ENCODE measurements at regions not wholly inside any gene's neighbourhood (a gene's known extent, or its start where the extent isn't known, plus 50 kb on each side); places are given as distances from the start of the nearest gene placed in this dataset.

DNA sequence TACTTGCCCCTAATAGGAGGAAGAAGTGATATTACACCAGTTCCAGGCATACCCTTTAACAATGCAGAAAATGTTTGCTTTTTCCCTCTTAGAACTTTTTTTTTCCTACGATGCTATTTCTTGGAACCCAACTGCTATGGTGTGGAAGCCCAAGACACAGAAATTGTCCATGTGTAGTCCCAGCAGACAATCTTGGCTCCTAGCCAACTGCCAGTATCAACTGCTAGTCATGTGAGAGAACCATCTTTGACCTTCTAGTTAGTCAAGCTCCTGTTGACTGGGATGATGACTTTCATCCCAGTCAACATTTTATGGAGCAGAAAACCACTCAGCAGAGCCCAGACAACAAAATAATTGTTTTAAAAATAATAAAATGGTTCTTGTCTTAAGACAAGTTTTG, 532.4 kb downstream of the TLR4 start:
- Histone ChIP-seq H4K20me1 (ENCODE audit: control insufficient read depth, extremely low read depth, insufficient read depth, low read length) (no peaks in the 10 kb centered on the region), H3K36me3 (ENCODE audit: control insufficient read depth in 2 of 2, extremely low read depth in 1 of 2, insufficient read depth in 2 of 2, low read length in 2 of 2) (no peaks in the 10 kb centered on the region), H2AFZ (ENCODE audit: control insufficient read depth, low read length) (no peak overlapping the region), H3K4me2 (ENCODE audit: control insufficient read depth, extremely low read depth, insufficient read depth, low read depth, low read length) (no peak overlapping the region), H3K9ac (ENCODE audit: control insufficient read depth, extremely low read depth, insufficient read depth, low read length) (no peak overlapping the region), H3K4me3 (ENCODE audit: control insufficient read depth in 2 of 3, extremely low read depth in 1 of 3, insufficient read depth in 2 of 3, low read depth in 1 of 3, low read length in 3 of 3) (no peak overlapping the region), H3K4me1 (ENCODE audit: control insufficient read depth, extremely low read depth, insufficient read depth, low read length) (no peaks in the 10 kb centered on the region), H3K9me1 (ENCODE audit: control insufficient read depth, extremely low read depth, insufficient read depth, low read length) (no peaks in the 10 kb centered on the region), H3K9me3 (ENCODE audit: control insufficient read depth, low read depth, low read length) (no peaks in the 10 kb centered on the region), H3K27ac (ENCODE audit: control insufficient read depth, insufficient read depth, low read length) (no peak overlapping the region), H3K79me2 (ENCODE audit: control insufficient read depth, insufficient read depth, low read length) (no peaks in the 10 kb centered on the region), H3K27me3 (ENCODE audit: control insufficient read depth, extremely low read depth, insufficient read depth, low read length) (no peaks in the 10 kb centered on the region)
- dilution Hi-C loops (cut with MboI; ENCODE audit: extremely low pct_ligation_motif_present, low sequenced_read_pairs): no loop called here
- FAIRE-seq: no peak
- no peak for TF ChIP-seq EZH2 (IDR thresholded peaks at IDR 0.05; ENCODE audit: low read length)
- TF ChIP-seq, protein P1, sequence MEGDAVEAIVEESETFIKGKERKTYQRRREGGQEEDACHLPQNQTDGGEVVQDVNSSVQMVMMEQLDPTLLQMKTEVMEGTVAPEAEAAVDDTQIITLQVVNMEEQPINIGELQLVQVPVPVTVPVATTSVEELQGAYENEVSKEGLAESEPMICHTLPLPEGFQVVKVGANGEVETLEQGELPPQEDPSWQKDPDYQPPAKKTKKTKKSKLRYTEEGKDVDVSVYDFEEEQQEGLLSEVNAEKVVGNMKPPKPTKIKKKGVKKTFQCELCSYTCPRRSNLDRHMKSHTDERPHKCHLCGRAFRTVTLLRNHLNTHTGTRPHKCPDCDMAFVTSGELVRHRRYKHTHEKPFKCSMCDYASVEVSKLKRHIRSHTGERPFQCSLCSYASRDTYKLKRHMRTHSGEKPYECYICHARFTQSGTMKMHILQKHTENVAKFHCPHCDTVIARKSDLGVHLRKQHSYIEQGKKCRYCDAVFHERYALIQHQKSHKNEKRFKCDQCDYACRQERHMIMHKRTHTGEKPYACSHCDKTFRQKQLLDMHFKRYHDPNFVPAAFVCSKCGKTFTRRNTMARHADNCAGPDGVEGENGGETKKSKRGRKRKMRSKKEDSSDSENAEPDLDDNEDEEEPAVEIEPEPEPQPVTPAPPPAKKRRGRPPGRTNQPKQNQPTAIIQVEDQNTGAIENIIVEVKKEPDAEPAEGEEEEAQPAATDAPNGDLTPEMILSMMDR (optimal IDR thresholded peaks at IDR 0.05 in 1 of 3, IDR thresholded peaks at IDR 0.05 in 1 of 3, conservative IDR thresholded peaks at IDR 0.05 in 1 of 3; ENCODE audit: extremely low read depth in 1 of 3, insufficient read depth in 2 of 3, low read length in 3 of 3): no peak
- no peak for DNase-seq (ENCODE audit: low read depth, low spot score)

DNA sequence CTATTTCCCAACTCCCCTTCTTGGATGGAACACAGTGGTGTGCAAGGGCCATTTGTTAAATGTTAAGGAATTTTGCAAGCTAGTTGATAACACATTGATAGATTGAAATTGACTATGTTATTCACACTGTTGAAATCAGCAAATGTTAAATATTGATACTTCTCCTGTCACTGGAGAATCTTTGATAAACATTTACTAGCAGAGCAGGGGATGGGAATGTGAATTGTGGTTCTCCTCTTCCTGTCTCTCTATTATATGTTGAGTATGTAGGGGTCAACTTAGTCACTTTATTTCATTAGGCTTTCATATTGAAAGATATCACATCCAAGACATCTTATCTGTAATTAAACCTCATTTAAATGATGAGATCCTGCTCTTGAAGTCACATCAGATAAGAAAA, 533.9 kb downstream of the TLR4 start:
- no peaks in the 10 kb centered on the region for H3K36me3 ChIP-seq (ENCODE audit: control insufficient read depth in 2 of 2, extremely low read depth in 1 of 2, insufficient read depth in 2 of 2, low read length in 2 of 2)
- no peak overlapping the region for H3K27ac ChIP-seq (ENCODE audit: control insufficient read depth, insufficient read depth, low read length)
- no peaks in the 10 kb centered on the region for H3K9me1 ChIP-seq (ENCODE audit: control insufficient read depth, extremely low read depth, insufficient read depth, low read length)
- H3K9me3 ChIP-seq (ENCODE audit: control insufficient read depth, low read depth, low read length): no peaks in the 10 kb centered on the region
- FAIRE-seq: no peak
- H3K79me2 ChIP-seq (ENCODE audit: control insufficient read depth, insufficient read depth, low read length): no peaks in the 10 kb centered on the region
- H4K20me1 ChIP-seq (ENCODE audit: control insufficient read depth, extremely low read depth, insufficient read depth, low read length): no peaks in the 10 kb centered on the region
- no peak overlapping the region for H3K4me3 ChIP-seq (ENCODE audit: control insufficient read depth in 2 of 3, extremely low read depth in 1 of 3, insufficient read depth in 2 of 3, low read depth in 1 of 3, low read length in 3 of 3)
- H3K4me2 ChIP-seq (ENCODE audit: control insufficient read depth, extremely low read depth, insufficient read depth, low read depth, low read length): no peak overlapping the region
- TF ChIP-seq, protein P1 (optimal IDR thresholded peaks at IDR 0.05 in 1 of 3, IDR thresholded peaks at IDR 0.05 in 1 of 3, conservative IDR thresholded peaks at IDR 0.05 in 1 of 3; ENCODE audit: extremely low read depth in 1 of 3, insufficient read depth in 2 of 3, low read length in 3 of 3): no peak
- no peak for DNase-seq (ENCODE audit: low read depth, low spot score)
- no peaks in the 10 kb centered on the region for H3K27me3 ChIP-seq (ENCODE audit: control insufficient read depth, extremely low read depth, insufficient read depth, low read length)
- dilution Hi-C loops (cut with MboI; ENCODE audit: extremely low pct_ligation_motif_present, low sequenced_read_pairs): no loop called here
- no peaks in the 10 kb centered on the region for H3K4me1 ChIP-seq (ENCODE audit: control insufficient read depth, extremely low read depth, insufficient read depth, low read length)
- no peak overlapping the region for H2AFZ ChIP-seq (ENCODE audit: control insufficient read depth, low read length)
- no peak overlapping the region for H3K9ac ChIP-seq (ENCODE audit: control insufficient read depth, extremely low read depth, insufficient read depth, low read length)
